GM19239 (cell line): ENCODE measurements at regions not wholly inside any gene's neighbourhood (a gene's known extent, or its start where the extent isn't known, plus 50 kb on each side); places are given as distances from the start of the nearest gene placed in this dataset.
"Not testable (repeated sequence)": the region's sequence is repeated elsewhere in the genome, so short reads cannot be mapped to it uniquely, and the experiment has no call there.

ENCODE experiments used
- DNase-seq: peaks from one replicate; pipeline ENCODE4 v3.0.0; 2011; ENCODE audit warnings: low spot score; ENCODE audit not compliant: insufficient read length
- FAIRE-seq: peaks from 2 replicates; lab custom pipeline; 2011; peaks lifted over from hg19 to GRCh38; lab: Jason Lieb, UNC

- DNase-seq (no peak), FAIRE-seq (no peak)
Observed at GRCh38 chr7:130789436-130789835, 55.4 kb upstream of the KLF14 start.

GRCh38 chr7:130791746-130792145, 57.7 kb upstream of the KLF14 start:
- FAIRE-seq (no peak), DNase-seq (no peak)

GRCh38 chr7:130793855-130794618, 60.0 kb upstream of the KLF14 start:
- no peak for FAIRE-seq
- no peak for DNase-seq

GRCh38 chr7:130794619-130794922, 60.6 kb upstream of the KLF14 start:
- no peak for FAIRE-seq
- DNase-seq: no peak

- not testable (repeated sequence) for DNase-seq, FAIRE-seq
Observed at GRCh38 chr7:130796425-130796824, 62.4 kb upstream of the KLF14 start.

GRCh38 chr7:130803127-130803526, 69.1 kb upstream of the KLF14 start:
- FAIRE-seq (no peak), DNase-seq (no peak)

GRCh38 chr7:130804220-130804619, 70.2 kb upstream of the KLF14 start:
- FAIRE-seq: no peak
- no peak for DNase-seq

GRCh38 chr7:130812819-130813218, 78.8 kb upstream of the KLF14 start:
- FAIRE-seq, DNase-seq: not testable (repeated sequence)

GRCh38 chr7:130814778-130815335, 80.8 kb upstream of the KLF14 start:
- FAIRE-seq: no peak
- no peak for DNase-seq

- DNase-seq: no peak
- no peak for FAIRE-seq
Observed at GRCh38 chr7:130818056-130818455, 84.0 kb upstream of the KLF14 start.

GRCh38 chr7:130821864-130822263, 87.9 kb upstream of the KLF14 start:
- FAIRE-seq: no peak
- DNase-seq: no peak

- DNase-seq: no peak
- peak; percentile 72 for FAIRE-seq
Observed at GRCh38 chr7:130822642-130823041, 88.6 kb upstream of the KLF14 start.

- no peak for DNase-seq
- no peak for FAIRE-seq
Observed at GRCh38 chr7:130823060-130823459, 89.1 kb upstream of the KLF14 start.

- FAIRE-seq: no peak
- no peak for DNase-seq
Observed at GRCh38 chr7:130825819-130826218, 91.8 kb upstream of the KLF14 start.

- no peak for FAIRE-seq
- DNase-seq: no peak
Observed at GRCh38 chr7:130829415-130829814, 95.4 kb upstream of the KLF14 start.

- FAIRE-seq: no peak
- no peak for DNase-seq
Observed at GRCh38 chr7:130831322-130831721, 97.3 kb upstream of the KLF14 start.

GRCh38 chr7:130831817-130832481, 97.9 kb upstream of the KLF14 start:
- peak; percentile 17 for DNase-seq
- FAIRE-seq: peak; percentile 65

- FAIRE-seq: no peak
- peak; percentile 10 for DNase-seq
Observed at GRCh38 chr7:130838738-130839137, 104.7 kb upstream of the KLF14 start.

- no peak for FAIRE-seq
- DNase-seq: no peak
Observed at GRCh38 chr7:130840599-130840998, 106.6 kb upstream of the KLF14 start.

- FAIRE-seq: no peak
- no peak for DNase-seq
Observed at GRCh38 chr7:130841416-130841815, 107.4 kb upstream of the KLF14 start.

GRCh38 chr7:130843703-130844102, 109.7 kb upstream of the KLF14 start:
- DNase-seq (no peak), FAIRE-seq (no peak)
